ENCODE measurements at regions not wholly inside any gene's neighbourhood (a gene's known extent, or its start where the extent isn't known, plus 50 kb on each side); places are given as distances from the start of the nearest gene placed in this dataset.

DNA sequence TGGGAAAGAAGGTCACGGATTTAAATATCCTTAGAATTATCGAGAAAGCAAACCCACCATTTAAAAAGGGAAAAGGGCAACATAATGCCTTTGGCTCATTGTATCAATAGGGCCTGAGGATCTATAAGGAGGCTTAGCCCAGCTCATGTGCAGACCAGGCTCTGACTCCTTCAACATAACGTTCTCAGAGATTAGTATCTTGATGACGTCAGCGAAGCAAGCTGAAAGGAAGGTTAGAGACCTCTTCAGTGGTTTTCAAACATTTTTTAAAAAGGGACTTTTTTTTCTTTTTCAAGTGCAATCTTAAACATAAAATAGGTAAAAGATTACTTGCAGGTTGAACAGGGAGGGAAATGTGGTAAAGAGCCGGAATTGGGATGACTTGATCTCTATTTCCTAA, 463.9 kb upstream of the ADAMTS9 start:
- no peaks in the 10 kb centered on the region for H3K27me3 Mint-ChIP-seq
- peaks cover 13% of the 10 kb centered on the region for H3K4me1 Mint-ChIP-seq (ENCODE audit: unreplicated experiment)
- no peaks in the 10 kb centered on the region for H3K36me3 Mint-ChIP-seq
- H3K9me3 Mint-ChIP-seq, result peaks cover 8% of the 10 kb centered on the region
- no peak overlapping the region for H3K4me3 Mint-ChIP-seq
- DNase-seq (ENCODE audit: extremely low spot score, unreplicated experiment), result no peak
- TF ChIP-seq, protein P1, sequence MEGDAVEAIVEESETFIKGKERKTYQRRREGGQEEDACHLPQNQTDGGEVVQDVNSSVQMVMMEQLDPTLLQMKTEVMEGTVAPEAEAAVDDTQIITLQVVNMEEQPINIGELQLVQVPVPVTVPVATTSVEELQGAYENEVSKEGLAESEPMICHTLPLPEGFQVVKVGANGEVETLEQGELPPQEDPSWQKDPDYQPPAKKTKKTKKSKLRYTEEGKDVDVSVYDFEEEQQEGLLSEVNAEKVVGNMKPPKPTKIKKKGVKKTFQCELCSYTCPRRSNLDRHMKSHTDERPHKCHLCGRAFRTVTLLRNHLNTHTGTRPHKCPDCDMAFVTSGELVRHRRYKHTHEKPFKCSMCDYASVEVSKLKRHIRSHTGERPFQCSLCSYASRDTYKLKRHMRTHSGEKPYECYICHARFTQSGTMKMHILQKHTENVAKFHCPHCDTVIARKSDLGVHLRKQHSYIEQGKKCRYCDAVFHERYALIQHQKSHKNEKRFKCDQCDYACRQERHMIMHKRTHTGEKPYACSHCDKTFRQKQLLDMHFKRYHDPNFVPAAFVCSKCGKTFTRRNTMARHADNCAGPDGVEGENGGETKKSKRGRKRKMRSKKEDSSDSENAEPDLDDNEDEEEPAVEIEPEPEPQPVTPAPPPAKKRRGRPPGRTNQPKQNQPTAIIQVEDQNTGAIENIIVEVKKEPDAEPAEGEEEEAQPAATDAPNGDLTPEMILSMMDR (conservative IDR thresholded peaks at IDR 0.05), result no peak
- no peak overlapping the region for H3K27ac Mint-ChIP-seq

DNA sequence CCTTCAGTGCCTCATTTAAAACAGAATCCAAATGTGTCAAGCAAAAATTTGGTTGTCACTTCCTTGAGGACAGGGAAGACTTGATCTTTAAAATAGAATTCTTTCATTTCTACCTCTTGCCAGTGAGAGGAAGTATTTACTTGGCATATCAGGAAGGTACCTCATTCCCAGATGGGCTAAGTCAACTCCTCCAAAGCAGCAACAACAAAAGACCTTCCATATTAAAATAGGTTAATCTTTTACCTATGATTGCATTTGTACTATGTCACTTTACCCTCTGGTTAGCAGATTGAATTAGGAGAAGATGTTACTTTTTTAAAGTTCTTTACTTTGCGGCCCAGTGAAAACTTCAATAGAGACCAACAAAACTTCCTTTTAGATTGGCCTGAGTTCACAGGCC, 462.1 kb upstream of the ADAMTS9 start:
- no peaks in the 10 kb centered on the region for H3K27me3 Mint-ChIP-seq
- DNase-seq (ENCODE audit: extremely low spot score, unreplicated experiment), result no peak
- H3K4me3 Mint-ChIP-seq, result no peak overlapping the region
- H3K27ac Mint-ChIP-seq, result peak overlapping the region; percentile 30
- TF ChIP-seq, protein P1 (conservative IDR thresholded peaks at IDR 0.05), result no peak
- H3K4me1 Mint-ChIP-seq (ENCODE audit: unreplicated experiment), result peaks cover 27% of the 10 kb centered on the region
- H3K9me3 Mint-ChIP-seq, result no peaks in the 10 kb centered on the region
- no peaks in the 10 kb centered on the region for H3K36me3 Mint-ChIP-seq

DNA sequence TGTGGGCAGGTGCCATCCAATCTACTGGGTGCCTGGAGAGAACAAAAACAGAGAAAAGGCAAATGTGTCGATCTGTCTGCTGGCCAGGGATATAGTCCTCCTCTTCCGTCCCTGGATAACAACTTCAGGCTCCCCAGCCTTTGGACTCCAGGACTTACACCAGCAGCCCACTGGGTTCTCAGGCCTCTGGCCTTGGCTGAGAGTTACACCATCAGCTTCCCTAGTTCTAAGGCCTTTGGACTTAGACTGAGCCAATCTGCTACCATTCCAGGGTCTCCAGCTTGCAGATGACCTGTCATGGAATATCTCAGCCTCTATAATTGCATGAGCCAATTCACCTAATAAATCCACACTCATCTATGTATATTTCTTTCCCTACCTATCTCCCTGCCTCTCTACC, 460.9 kb upstream of the ADAMTS9 start:
- Mint-ChIP-seq H3K27me3 (no peaks in the 10 kb centered on the region), H3K4me1 (ENCODE audit: unreplicated experiment) (peaks cover 22% of the 10 kb centered on the region), H3K9me3 (no peaks in the 10 kb centered on the region), H3K36me3 (no peaks in the 10 kb centered on the region), H3K27ac (no peak overlapping the region), H3K4me3 (no peak overlapping the region)
- DNase-seq (ENCODE audit: extremely low spot score, unreplicated experiment), result no peak
- TF ChIP-seq, protein P1 (conservative IDR thresholded peaks at IDR 0.05), result no peak

DNA sequence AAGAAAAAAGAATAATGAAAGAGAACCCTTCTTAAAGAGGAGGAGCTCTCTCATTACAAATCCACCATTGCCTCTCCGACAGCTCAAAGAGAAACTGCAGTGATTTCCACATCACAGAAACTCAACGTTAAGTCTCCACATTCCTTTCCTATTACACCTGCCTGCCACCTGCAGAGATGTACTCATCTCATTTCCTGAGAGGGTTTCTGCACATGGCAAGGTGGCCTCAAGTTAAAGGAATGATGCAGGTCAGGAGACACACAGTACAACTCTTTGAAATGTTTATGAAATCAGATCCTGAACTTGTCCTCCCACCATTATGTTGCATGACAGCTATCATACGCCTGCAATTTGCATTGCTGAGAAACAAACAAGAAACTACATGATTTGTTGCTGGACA, 458.4 kb upstream of the ADAMTS9 start:
- no peak overlapping the region for H3K4me3 Mint-ChIP-seq
- DNase-seq (ENCODE audit: extremely low spot score, unreplicated experiment), result no peak
- H3K27ac Mint-ChIP-seq, result peak overlapping the region; percentile 97
- H3K36me3 Mint-ChIP-seq, result no peaks in the 10 kb centered on the region
- H3K4me1 Mint-ChIP-seq (ENCODE audit: unreplicated experiment), result peaks cover 30% of the 10 kb centered on the region
- no peaks in the 10 kb centered on the region for H3K9me3 Mint-ChIP-seq
- TF ChIP-seq, protein P1 (conservative IDR thresholded peaks at IDR 0.05), result no peak
- H3K27me3 Mint-ChIP-seq, result no peaks in the 10 kb centered on the region

DNA sequence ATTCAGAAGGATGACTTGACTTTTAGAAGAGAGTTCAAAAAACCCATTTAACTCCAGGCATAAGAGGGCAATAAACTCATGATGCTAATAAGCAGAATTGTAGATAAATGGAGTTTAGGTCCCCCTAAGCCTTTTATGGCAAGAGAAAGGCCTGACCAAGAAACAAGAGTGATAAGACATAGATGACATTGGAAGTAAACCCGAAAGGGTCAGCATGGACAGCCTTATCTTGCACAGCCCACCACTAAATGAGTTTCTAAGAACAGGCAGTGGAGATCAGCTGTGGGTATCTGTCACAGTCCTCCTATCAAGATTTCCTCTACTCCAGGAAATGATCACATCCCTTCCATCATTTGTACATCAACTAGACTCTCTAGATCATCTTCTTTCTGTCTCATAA, 457.9 kb upstream of the ADAMTS9 start:
- Mint-ChIP-seq H3K27ac (peak overlapping the region; percentile 97), H3K4me3 (no peak overlapping the region), H3K36me3 (no peaks in the 10 kb centered on the region), H3K4me1 (ENCODE audit: unreplicated experiment) (peaks cover 30% of the 10 kb centered on the region), H3K27me3 (no peaks in the 10 kb centered on the region), H3K9me3 (no peaks in the 10 kb centered on the region)
- DNase-seq (ENCODE audit: extremely low spot score, unreplicated experiment), result no peak
- TF ChIP-seq, protein P1 (conservative IDR thresholded peaks at IDR 0.05), result no peak

DNA sequence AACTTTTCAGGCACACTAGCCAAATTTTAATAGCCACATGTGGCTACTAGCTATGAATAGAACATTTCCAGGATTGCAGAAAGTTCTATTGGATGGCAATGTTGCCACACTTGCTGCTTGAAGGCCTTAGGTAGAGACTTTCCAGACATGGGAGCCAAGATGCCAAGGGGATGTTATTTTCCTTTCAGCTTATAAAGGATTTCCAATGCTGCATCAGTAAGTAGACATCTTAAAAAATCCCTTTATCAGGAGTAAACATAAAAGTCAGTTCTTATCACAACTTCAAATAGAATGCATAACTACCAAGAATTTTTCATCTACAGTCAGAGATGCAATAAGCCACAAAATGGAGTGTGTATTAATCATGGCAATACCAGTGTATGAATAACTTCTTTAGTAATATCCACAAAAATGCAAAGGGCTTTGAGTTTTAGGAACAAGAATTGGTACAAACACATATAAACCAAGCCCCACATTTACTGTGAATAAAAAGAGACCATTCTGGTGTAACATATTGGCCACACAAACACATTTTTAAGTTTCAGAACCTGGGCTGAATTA, 457.1 kb upstream of the ADAMTS9 start:
- no peaks in the 10 kb centered on the region for H3K36me3 Mint-ChIP-seq
- TF ChIP-seq, protein P1 (conservative IDR thresholded peaks at IDR 0.05), result no peak
- H3K9me3 Mint-ChIP-seq, result no peaks in the 10 kb centered on the region
- peaks cover 3% of the 10 kb centered on the region for H3K27me3 Mint-ChIP-seq
- no peak overlapping the region for H3K27ac Mint-ChIP-seq
- H3K4me1 Mint-ChIP-seq (ENCODE audit: unreplicated experiment), result peaks cover 26% of the 10 kb centered on the region
- DNase-seq (ENCODE audit: extremely low spot score, unreplicated experiment), result no peak
- H3K4me3 Mint-ChIP-seq, result no peak overlapping the region
